OCI-LY7 (cell line): ENCODE measurements at regions not wholly inside any gene's neighbourhood (a gene's known extent, or its start where the extent isn't known, plus 50 kb on each side); places are given as distances from the start of the nearest gene placed in this dataset.

Experiments used
- EZH2phosphoT487 ChIP-seq: fragments of 200-600 bp; sonication (generic); IDR thresholded peaks from 2 replicates; pipeline ENCODE4 v1.6.1; 2018; ENCODE audit warnings: low read depth, borderline replicate concordance, mild to moderate bottlenecking, mixed run types, antibody characterized with exemption, low read length, moderate library complexity, mixed read lengths
- TF ChIP-seq, protein P1 (sequence below): fragments of 200-600 bp; sonication (generic); conservative IDR thresholded peaks from 2 replicates; pipeline ENCODE4 v1.5.1; 2014; ENCODE audit warnings: mild to moderate bottlenecking, antibody characterized with exemption, low read length, moderate library complexity, mixed read lengths

DNA sequence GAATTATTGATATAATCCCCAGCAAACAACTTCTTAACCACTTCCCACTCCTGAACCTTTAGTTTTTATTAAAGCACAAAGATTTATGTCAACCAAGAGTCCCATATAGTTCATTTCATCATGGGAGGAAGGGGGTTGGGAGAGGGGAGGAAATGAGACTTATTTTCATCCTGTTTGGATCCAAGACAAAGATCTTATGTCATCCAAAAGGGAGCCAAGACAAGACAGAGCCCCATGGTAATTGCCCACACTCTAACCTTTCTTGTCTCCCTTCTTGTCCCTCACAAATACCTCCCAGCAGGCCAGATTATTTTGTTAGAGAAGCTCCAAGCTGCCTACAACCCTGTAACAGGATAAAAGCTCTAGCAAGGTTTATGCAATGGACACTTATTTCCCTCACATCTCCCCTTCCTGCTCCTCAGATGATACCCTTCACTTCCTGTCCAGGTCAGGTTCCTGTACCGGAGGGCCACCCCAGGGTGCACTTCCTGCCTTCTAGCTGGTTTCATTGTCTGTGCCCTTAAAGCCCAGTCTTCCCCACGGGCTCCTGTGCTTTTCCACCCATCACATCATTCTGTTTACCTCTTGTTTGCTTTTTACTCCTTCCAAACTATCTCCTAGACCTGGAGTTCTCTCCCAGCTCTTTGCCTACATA lies 123.7 kb upstream of the MDM1 start:
- TF ChIP-seq, protein P1, sequence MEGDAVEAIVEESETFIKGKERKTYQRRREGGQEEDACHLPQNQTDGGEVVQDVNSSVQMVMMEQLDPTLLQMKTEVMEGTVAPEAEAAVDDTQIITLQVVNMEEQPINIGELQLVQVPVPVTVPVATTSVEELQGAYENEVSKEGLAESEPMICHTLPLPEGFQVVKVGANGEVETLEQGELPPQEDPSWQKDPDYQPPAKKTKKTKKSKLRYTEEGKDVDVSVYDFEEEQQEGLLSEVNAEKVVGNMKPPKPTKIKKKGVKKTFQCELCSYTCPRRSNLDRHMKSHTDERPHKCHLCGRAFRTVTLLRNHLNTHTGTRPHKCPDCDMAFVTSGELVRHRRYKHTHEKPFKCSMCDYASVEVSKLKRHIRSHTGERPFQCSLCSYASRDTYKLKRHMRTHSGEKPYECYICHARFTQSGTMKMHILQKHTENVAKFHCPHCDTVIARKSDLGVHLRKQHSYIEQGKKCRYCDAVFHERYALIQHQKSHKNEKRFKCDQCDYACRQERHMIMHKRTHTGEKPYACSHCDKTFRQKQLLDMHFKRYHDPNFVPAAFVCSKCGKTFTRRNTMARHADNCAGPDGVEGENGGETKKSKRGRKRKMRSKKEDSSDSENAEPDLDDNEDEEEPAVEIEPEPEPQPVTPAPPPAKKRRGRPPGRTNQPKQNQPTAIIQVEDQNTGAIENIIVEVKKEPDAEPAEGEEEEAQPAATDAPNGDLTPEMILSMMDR: no peak
- no peak for TF ChIP-seq EZH2phosphoT487
